DND-41 (cell line): ENCODE measurements at regions not wholly inside any gene's neighbourhood (a gene's known extent, or its start where the extent isn't known, plus 50 kb on each side); places are given as distances from the start of the nearest gene placed in this dataset.

ENCODE experiments used
- EZH2 ChIP-seq: IDR thresholded peaks from 3 replicates; pipeline ENCODE4 v1.6.1; 2012; ENCODE audit warnings: borderline replicate concordance, low read depth, mild to moderate bottlenecking, moderate library complexity, low read length, inconsistent platforms; ENCODE audit not compliant: severe bottlenecking
- TF ChIP-seq, protein P1 (sequence below): IDR thresholded peaks from 2 replicates; pipeline ENCODE4 v1.5.1; 2012; ENCODE audit warnings: borderline replicate concordance, low read length, moderate library complexity, mild to moderate bottlenecking; ENCODE audit not compliant: poor library complexity, severe bottlenecking; ENCODE audit errors: extremely low read depth

GRCh38 chr4:187598196-187598595 is 397.4 kb upstream of the ZFP42 start:
- TF ChIP-seq, protein P1, sequence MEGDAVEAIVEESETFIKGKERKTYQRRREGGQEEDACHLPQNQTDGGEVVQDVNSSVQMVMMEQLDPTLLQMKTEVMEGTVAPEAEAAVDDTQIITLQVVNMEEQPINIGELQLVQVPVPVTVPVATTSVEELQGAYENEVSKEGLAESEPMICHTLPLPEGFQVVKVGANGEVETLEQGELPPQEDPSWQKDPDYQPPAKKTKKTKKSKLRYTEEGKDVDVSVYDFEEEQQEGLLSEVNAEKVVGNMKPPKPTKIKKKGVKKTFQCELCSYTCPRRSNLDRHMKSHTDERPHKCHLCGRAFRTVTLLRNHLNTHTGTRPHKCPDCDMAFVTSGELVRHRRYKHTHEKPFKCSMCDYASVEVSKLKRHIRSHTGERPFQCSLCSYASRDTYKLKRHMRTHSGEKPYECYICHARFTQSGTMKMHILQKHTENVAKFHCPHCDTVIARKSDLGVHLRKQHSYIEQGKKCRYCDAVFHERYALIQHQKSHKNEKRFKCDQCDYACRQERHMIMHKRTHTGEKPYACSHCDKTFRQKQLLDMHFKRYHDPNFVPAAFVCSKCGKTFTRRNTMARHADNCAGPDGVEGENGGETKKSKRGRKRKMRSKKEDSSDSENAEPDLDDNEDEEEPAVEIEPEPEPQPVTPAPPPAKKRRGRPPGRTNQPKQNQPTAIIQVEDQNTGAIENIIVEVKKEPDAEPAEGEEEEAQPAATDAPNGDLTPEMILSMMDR = no peak
- TF ChIP-seq EZH2 = no peak
